ENCODE measurements at regions not wholly inside any gene's neighbourhood (a gene's known extent, or its start where the extent isn't known, plus 50 kb on each side); places are given as distances from the start of the nearest gene placed in this dataset.

GRCh38 chr3:72171946-72172345 is 387.0 kb upstream of the PROK2 start:
- H3K27me3 ChIP-seq (replicated peaks in 1 of 4; ENCODE audit: control insufficient read depth in 3 of 4, extremely low read depth in 1 of 4, insufficient read depth in 3 of 4, low read length in 3 of 4), result no peaks in the 10 kb centered on the region; a peak in 1 of 7 replicates
- H3K9me3 ChIP-seq (ENCODE audit: insufficient read depth in 2 of 2, low read depth in 1 of 2, low read length in 1 of 2), result no peaks in the 10 kb centered on the region
- no peak overlapping the region for H4K8ac ChIP-seq (ENCODE audit: extremely low read depth, insufficient read depth, low read length)
- H3K4me3 ChIP-seq (ENCODE audit: extremely low read depth in 1 of 4, insufficient read depth in 2 of 4, low read depth in 3 of 4, low read length in 4 of 4), result no peak overlapping the region
- TF ChIP-seq JUN (IDR thresholded peaks at IDR 0.05; ENCODE audit: low read depth, low read length), result no peak
- TF ChIP-seq YY1 (IDR thresholded peaks at IDR 0.05; ENCODE audit: low read depth, low read length), result no peak
- TF ChIP-seq ZNF274 (IDR thresholded peaks at IDR 0.05; ENCODE audit: borderline replicate concordance, extremely low read depth, low read length), result no peak
- no peak for TF ChIP-seq TAF1 (IDR thresholded peaks at IDR 0.05; ENCODE audit: low read depth, low read length)
- no peak for TF ChIP-seq HDAC2 (IDR thresholded peaks at IDR 0.05; ENCODE audit: borderline replicate concordance in 1 of 2, low read depth in 2 of 2, low read length in 2 of 2)
- no peak for TF ChIP-seq EGR1 (IDR thresholded peaks at IDR 0.05; ENCODE audit: borderline replicate concordance, low read depth, low read length)
- TF ChIP-seq HDAC6 (IDR thresholded peaks at IDR 0.05; ENCODE audit: low read depth, low read length), result no peak
- TF ChIP-seq POLR2AphosphoS5 (IDR thresholded peaks at IDR 0.05; ENCODE audit: low read depth, low read length), result no peak
- no peak for TF ChIP-seq BRCA1 (IDR thresholded peaks at IDR 0.05; ENCODE audit: low read depth, low read length)
- TF ChIP-seq TEAD4 (IDR thresholded peaks at IDR 0.05; ENCODE audit: low read depth, low read length), result no peak
- no peak for TF ChIP-seq USF2 (IDR thresholded peaks at IDR 0.05; ENCODE audit: low read length)
- no peak for TF ChIP-seq GABPA (IDR thresholded peaks at IDR 0.05; ENCODE audit: borderline replicate concordance, insufficient read depth, low read length)
- no peak for TF ChIP-seq TBP (IDR thresholded peaks at IDR 0.05; ENCODE audit: low read depth, low read length)
- TF ChIP-seq EP300 (IDR thresholded peaks at IDR 0.05; ENCODE audit: borderline replicate concordance in 1 of 2, low read depth in 2 of 2, low read length in 2 of 2), result no peak
- H2AFZ ChIP-seq (ENCODE audit: low read length), result peak overlapping the region; percentile 78
- no peak overlapping the region for H3K56ac ChIP-seq (replicated peaks; ENCODE audit: insufficient read length, low read depth, low read length)
- H3K23me2 ChIP-seq (ENCODE audit: low read depth, low read length), result no peaks in the 10 kb centered on the region
- no peak overlapping the region for H3K4me2 ChIP-seq (ENCODE audit: insufficient read depth in 1 of 2, low read depth in 2 of 2, low read length in 2 of 2)
- no peaks in the 10 kb centered on the region for H3K4me1 ChIP-seq (replicated peaks in 1 of 4; ENCODE audit: control insufficient read depth in 3 of 4, insufficient read depth in 4 of 4, low read length in 3 of 4)
- no peak overlapping the region for H3K18ac ChIP-seq (ENCODE audit: extremely low read depth, low read length)
- no peaks in the 10 kb centered on the region for H3K79me1 ChIP-seq (ENCODE audit: low read depth, low read length)
- WGBS, 2 experiments (ENCODE audit: extremely low coverage in 1 of 2, insufficient coverage in 1 of 2, insufficient read length in 1 of 2, insufficient replicate concordance in 2 of 2, low coverage in 1 of 2, low lambda C conversion rate in 2 of 2, missing lambda C conversion rate in 1 of 2), result 88% methylated on average over 9 of the region's 10 CpGs; no CpG with 5 or more reads in 1 of the 2 experiments
- no peak overlapping the region for H4K5ac ChIP-seq (ENCODE audit: insufficient read length, low read depth, low read length)
- no peak overlapping the region for H2BK120ac ChIP-seq (replicated peaks; ENCODE audit: low read depth, low read length)
- DNase-seq (ENCODE audit: low read depth in 1 of 2, low spot score in 2 of 2), result no peak
- H4K91ac ChIP-seq (replicated peaks; ENCODE audit: insufficient read length, low read length), result no peak overlapping the region
- no peak overlapping the region for H2BK20ac ChIP-seq (ENCODE audit: low read length)
- H2BK12ac ChIP-seq (ENCODE audit: low read depth, low read length), result no peak overlapping the region
- no peak overlapping the region for H3K23ac ChIP-seq (ENCODE audit: insufficient read length)
- H2AK5ac ChIP-seq (ENCODE audit: low read depth, low read length), result no peak overlapping the region
- no peaks in the 10 kb centered on the region for H3K79me2 ChIP-seq (ENCODE audit: control insufficient read depth in 1 of 2, insufficient read depth in 2 of 2, low read length in 2 of 2)
- no peak overlapping the region for H3K9ac ChIP-seq (replicated peaks in 1 of 4; ENCODE audit: extremely low read depth in 1 of 4, low read depth in 3 of 4, low read length in 3 of 4)
- ChIA-PET POLR2A (ENCODE audit: partially characterized antibody) (no interaction called here), CTCF (ENCODE audit: partially characterized antibody) (interaction anchor here (0.6 to 1.4 kb wide), 5 partner anchors 9 to 57 kb away, joined by 3 to 4 read pairs (median 3); no protein-coding TSS in a partner anchor)
- no peak overlapping the region for H2BK15ac ChIP-seq (ENCODE audit: low read length)
- FAIRE-seq, result no peak
- no peak overlapping the region for H3K4ac ChIP-seq (replicated peaks; ENCODE audit: insufficient read length, low read depth, low read length)
- no peak overlapping the region for H3K14ac ChIP-seq (ENCODE audit: insufficient read length)
- H4K20me1 ChIP-seq (replicated peaks in 1 of 2; ENCODE audit: control insufficient read depth in 1 of 2, insufficient read depth in 2 of 2, low read length in 2 of 2), result no peaks in the 10 kb centered on the region
- H3K36me3 ChIP-seq (ENCODE audit: control insufficient read depth in 2 of 4, insufficient read depth in 4 of 4, low read length in 3 of 4), result no peaks in the 10 kb centered on the region
- H2BK5ac ChIP-seq (ENCODE audit: low read depth, low read length), result no peak overlapping the region
- no peak overlapping the region for H3K27ac ChIP-seq (ENCODE audit: low read depth, low read length)

All from H1 (cell line).